ENCODE measurements at regions not wholly inside any gene's neighbourhood (a gene's known extent, or its start where the extent isn't known, plus 50 kb on each side); places are given as distances from the start of the nearest gene placed in this dataset.

- no peaks in the 10 kb centered on the region for H3K27me3 ChIP-seq
- no peak for DNase-seq (ENCODE audit: extremely low spot score)
- H3K36me3 ChIP-seq: no peaks in the 10 kb centered on the region
- TF ChIP-seq EP300 (IDR thresholded peaks at IDR 0.05) (no peak), POLR2AphosphoS5 (IDR thresholded peaks at IDR 0.05) (no peak), POLR2A (IDR thresholded peaks at IDR 0.05; ENCODE audit: low read depth) (no peak)
- TF ChIP-seq, protein P1, sequence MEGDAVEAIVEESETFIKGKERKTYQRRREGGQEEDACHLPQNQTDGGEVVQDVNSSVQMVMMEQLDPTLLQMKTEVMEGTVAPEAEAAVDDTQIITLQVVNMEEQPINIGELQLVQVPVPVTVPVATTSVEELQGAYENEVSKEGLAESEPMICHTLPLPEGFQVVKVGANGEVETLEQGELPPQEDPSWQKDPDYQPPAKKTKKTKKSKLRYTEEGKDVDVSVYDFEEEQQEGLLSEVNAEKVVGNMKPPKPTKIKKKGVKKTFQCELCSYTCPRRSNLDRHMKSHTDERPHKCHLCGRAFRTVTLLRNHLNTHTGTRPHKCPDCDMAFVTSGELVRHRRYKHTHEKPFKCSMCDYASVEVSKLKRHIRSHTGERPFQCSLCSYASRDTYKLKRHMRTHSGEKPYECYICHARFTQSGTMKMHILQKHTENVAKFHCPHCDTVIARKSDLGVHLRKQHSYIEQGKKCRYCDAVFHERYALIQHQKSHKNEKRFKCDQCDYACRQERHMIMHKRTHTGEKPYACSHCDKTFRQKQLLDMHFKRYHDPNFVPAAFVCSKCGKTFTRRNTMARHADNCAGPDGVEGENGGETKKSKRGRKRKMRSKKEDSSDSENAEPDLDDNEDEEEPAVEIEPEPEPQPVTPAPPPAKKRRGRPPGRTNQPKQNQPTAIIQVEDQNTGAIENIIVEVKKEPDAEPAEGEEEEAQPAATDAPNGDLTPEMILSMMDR (IDR thresholded peaks at IDR 0.05): no peak
- intact Hi-C loops (cut with DNase I): no loop called here
- no peaks in the 10 kb centered on the region for H3K9me3 ChIP-seq
- no peak overlapping the region for H3K4me3 ChIP-seq
- no peak overlapping the region for H3K27ac ChIP-seq (replicated peaks in 1 of 4)
- 92% methylated on average over 3 of the region's 3 CpGs for WGBS
- H3K4me1 ChIP-seq: peaks cover 12 to 26% (median 24%) of the 10 kb centered on the region in 4 donors
Measured at GRCh38 chr6:148614602-148615001, 132.2 kb upstream of the UST start.

DNA sequence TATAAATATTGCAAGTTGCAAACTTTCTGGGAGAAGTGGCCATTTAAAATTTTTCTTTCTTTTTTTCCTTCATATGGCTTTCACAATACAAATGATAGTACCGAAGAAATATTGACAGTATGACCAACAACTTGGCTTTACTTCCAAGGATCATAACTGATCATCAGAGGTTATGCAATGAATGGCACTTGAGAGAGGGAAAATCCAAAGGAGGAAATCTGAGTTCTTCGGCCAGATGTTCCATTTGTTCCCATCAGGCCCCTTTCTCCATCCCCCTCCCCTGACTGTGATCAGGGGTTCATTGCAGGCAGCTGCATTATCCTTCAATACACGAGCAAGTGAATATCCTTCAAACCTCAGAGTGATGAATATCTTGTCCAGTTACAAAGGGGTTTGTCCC is 130.0 kb upstream of the UST start:
- no peak overlapping the region for H3K4me3 ChIP-seq
- TF ChIP-seq EP300 (IDR thresholded peaks at IDR 0.05) (no peak), POLR2A (IDR thresholded peaks at IDR 0.05; ENCODE audit: low read depth) (no peak), POLR2AphosphoS5 (IDR thresholded peaks at IDR 0.05) (no peak)
- TF ChIP-seq, protein P1 (IDR thresholded peaks at IDR 0.05): no peak
- no peak for DNase-seq (ENCODE audit: extremely low spot score)
- H3K4me1 ChIP-seq: peaks cover 1 to 9% (median 8%) of the 10 kb centered on the region in 4 donors
- H3K27me3 ChIP-seq: no peaks in the 10 kb centered on the region
- H3K36me3 ChIP-seq: no peaks in the 10 kb centered on the region
- 54% methylated on average over 3 of the region's 3 CpGs for WGBS
- intact Hi-C loops (cut with DNase I): no loop called here
- H3K27ac ChIP-seq (replicated peaks in 1 of 4): no peak overlapping the region
- H3K9me3 ChIP-seq: no peaks in the 10 kb centered on the region

GRCh38 chr6:148617530-148617929 is 129.3 kb upstream of the UST start:
- intact Hi-C loops (cut with DNase I): no loop called here
- TF ChIP-seq POLR2AphosphoS5 (IDR thresholded peaks at IDR 0.05): no peak
- no peak for TF ChIP-seq EP300 (IDR thresholded peaks at IDR 0.05)
- TF ChIP-seq POLR2A (IDR thresholded peaks at IDR 0.05; ENCODE audit: low read depth): no peak
- TF ChIP-seq, protein P1 (IDR thresholded peaks at IDR 0.05): no peak
- 92% methylated on average over 4 of the region's 4 CpGs for WGBS
- no peaks in the 10 kb centered on the region for H3K36me3 ChIP-seq
- H3K4me3 ChIP-seq: no peak overlapping the region
- no peak overlapping the region for H3K27ac ChIP-seq (replicated peaks in 1 of 4)
- peaks cover 0 to 2% (median 1%) of the 10 kb centered on the region in 4 donors for H3K4me1 ChIP-seq
- DNase-seq (ENCODE audit: extremely low spot score): no peak
- H3K27me3 ChIP-seq: no peaks in the 10 kb centered on the region
- H3K9me3 ChIP-seq: no peaks in the 10 kb centered on the region

GRCh38 chr6:148619891-148620290 is 126.9 kb upstream of the UST start:
- WGBS: 90% methylated on average over 1 of the region's 1 CpG
- Histone ChIP-seq H3K27me3 (no peaks in the 10 kb centered on the region), H3K9me3 (no peaks in the 10 kb centered on the region), H3K36me3 (no peaks in the 10 kb centered on the region), H3K4me3 (no peak overlapping the region), H3K4me1 (peaks cover 0 to 6% (median 2%) of the 10 kb centered on the region in 4 donors), H3K27ac (replicated peaks in 1 of 4) (no peak overlapping the region)
- no peak for DNase-seq (ENCODE audit: extremely low spot score)
- TF ChIP-seq, protein P1 (IDR thresholded peaks at IDR 0.05): no peak
- TF ChIP-seq EP300 (IDR thresholded peaks at IDR 0.05) (no peak), POLR2A (IDR thresholded peaks at IDR 0.05; ENCODE audit: low read depth) (no peak), POLR2AphosphoS5 (IDR thresholded peaks at IDR 0.05) (no peak)
- intact Hi-C loops (cut with DNase I): no loop called here

Measured in esophagus muscularis mucosa (tissue), 4 donors.